ENCODE measurements at regions not wholly inside any gene's neighbourhood (a gene's known extent, or its start where the extent isn't known, plus 50 kb on each side); places are given as distances from the start of the nearest gene placed in this dataset.

DNA sequence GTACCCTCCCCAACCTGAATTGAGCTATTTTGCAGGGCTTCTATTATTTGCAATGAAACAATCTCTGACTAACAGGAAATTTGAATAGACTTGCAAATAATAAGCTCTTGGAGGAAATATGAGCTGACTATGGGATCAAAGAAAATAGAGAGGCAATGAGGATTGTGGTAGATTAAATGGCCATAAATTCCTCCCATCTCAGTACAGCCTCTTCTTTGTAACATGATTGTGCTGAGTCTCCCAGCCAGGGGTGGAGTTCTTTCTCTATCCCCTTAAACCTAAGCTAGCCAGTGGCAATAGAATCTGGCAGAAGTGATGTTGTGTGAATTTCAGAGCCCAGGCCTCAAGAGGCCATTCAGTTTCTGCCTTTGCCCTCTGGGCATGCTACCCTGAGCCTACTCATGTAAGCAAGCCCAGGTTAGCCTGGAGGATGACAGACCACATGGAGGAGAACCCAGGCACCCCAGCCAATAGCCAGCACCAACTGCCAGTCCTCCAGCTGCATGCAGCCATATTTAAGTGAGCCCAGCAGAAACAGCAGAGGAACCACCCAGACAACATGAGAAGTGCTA lies 86.8 kb upstream of the TP53I11 start:
- DNase-seq = no peak

DNA sequence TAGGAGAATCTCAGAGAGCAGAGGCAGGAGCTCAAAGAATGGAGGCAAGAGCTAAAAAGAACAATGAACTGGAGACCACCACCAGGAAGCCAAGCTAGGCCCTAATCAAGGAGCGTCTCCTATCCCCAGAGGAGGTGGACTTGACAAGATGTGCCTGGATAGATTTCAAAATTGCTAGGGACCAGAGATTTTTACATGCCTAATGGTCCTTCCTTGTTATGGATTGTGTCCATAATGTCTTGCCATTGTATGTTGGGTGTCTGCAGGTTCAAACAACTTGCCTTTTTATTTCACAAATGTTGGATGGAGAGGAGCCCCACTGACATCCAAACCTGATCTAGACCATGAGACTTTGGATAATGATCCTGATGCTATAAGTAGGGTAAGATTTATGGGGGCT lies 88.2 kb upstream of the TP53I11 start:
- no peak for DNase-seq

DNA sequence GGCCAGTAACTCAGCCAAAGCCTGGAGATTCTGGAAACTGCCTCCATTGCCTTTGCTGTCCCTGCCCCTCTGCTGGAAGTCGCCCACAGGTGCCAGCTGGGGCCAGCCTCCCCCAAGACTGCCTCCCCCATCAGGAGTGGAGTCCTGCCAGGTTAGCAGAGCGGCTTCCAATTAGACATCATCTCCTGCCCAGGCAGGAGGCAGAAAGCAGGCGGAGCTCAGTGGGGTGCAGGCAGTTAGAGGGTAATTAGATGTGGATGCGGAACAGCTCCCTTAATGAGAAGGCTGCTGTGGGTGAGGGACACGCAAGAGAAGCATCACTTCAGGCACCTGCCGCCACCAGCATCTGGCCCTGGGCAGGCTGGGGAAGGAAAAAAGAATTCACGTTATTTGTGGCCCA lies 90.9 kb upstream of the TP53I11 start:
- DNase-seq = no peak

DNA sequence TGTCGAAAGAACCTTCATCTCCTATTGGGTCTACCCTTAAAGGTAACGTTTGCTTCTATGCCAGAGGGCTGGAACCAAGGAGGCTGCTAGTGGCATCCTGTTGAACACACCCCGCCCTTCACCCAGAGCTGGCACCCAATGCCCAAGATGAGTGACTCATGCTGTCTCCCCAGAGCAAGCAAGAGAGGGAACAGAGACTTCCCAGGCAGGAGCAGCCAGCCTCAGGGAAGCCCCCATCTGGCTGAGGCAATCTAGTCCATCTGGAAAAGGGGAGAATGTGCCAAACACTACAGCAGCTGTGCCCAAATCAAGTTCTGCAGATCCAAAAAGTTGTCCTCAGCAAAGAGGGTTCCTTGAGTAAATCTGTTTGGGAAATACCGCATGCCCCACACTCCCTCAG lies 91.9 kb upstream of the TP53I11 start:
- DNase-seq = no peak

DNA sequence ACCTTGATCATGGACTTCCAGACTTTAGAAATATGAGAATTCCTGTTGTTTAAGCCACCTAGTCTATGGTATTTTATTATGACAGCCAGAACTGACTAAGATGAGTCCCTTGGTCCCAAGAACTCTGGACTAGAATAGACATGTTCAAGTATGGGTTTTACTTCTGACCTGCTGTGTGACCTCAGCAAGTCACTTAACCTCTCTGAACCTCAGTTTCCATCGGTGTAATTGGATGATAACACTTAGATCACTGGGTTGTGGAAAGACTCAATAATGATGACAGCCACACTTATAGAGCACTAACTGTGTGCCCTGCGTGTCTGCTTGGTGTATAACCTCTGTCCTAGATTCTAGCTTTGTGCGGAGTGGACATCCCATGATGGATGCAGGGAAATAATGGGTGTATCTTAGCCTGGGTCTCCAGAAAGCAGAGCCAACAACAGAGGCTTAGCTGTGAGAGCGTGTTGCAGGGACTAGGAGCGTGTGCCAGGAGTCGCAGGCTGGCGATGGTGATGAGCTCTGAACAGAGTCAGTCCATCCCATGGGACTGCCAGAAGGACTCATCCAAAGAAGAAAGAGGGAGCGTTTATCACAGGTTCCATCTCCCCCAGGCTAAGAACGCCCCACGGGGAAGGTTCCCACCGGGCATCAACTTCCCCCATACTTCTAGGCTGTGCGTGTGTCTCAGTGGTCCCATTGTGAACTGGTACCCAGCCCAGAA lies 93.2 kb upstream of the TP53I11 start:
- no peak for DNase-seq

DNA sequence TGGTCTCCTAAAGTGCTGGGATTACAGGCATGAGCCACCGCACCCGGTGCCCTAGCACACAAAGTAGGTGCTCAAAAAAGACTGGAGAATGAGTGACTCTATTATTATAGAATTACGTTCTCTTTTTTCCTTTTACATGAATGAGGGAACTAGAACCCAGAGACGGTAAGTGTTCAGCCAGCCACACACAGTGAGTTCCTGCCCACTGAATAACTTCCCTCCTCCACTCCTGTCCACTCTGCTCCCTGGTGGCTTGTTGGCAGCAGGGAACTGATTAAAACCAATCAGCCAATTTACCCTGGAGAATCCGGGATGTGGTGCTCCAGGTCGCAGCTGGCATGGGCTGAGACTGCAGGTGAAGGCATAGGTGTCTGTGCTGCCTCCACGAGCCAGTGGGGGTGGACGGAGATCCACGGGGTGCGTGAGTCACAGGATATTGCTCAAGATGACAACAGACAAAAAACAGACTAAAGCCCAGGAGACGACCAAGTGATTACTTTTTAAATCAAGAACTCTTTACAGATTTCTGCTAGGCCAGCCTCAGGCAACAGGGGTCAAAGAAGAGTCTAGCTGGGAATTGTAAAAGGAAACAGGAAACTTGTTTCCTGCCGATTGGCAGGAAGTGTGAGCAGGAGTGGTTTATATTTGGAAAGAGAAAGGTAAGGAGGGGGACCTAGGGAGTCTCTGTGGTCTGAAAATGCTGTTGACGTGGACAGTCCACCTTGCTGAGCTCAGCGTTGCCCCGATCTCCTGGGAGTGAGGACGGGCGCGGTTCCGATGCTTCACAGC lies 95.2 kb upstream of the TP53I11 start:
- DNase-seq = peak; percentile 30

DNA sequence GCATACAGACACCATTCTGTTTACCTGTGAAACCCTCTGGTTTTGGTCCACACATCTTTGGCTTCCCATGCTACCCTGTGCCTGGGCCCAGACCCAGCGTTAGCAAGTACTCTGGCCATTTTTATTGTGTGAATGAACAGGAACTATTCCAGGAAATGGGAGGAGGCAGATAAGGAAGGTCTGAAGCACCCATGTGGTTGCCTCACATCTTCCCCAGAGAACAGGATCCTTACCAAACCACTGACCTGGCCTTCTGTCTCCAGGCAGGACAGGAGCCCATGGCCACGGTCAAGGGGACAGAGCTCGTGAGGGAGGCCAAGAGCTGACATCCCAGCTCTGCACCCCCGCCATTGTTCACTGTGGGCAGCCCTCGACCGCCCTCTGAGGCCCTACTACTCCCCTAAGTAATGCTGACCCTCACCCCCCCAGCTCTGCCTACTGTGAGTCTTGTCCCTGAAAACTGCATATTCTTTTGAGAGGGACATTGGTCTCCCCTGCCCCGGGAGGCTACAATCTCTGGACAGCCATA lies 97.7 kb upstream of the TP53I11 start:
- no peak for DNase-seq

DNA sequence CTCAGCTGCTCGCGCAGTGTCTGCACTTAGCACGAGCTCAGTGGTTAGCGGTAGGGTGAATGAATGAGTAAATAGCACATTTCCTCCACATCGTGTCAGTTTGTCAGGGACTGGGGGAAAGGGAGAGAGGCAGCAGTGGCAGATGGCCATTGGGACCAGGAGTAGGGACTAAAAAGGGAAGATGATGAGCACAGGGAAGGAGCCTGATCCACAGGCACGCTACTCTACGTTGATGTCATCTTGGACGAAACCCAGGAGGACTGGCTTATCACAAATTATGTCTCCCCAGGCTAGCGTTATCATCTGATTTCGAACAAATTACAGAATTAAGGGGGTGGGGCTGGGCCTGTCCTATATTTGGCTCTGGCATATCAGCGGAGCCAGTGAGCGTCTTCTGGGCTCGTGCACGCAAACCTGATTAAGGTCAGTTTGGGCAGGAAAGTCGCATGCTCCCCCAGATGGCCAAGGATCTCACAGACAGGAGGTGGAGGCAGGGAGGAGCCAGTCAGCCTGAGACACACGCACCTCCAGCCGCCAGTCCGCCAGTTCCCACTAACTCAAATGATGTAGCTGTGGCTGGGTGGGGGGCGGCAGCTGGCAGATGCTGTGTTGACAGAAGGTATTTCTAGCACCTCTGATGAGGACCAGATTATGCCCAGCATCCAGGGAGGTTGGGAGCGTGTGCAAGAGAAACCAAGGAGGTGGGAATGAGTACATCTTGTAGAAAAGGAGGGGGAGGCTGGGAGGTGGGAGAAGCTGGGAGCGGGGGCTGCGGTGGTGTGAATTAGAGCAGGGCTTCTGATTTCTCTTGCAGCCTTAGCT lies 97.4 kb upstream of the PRDM11 start:
- DNase-seq = no peak

DNA sequence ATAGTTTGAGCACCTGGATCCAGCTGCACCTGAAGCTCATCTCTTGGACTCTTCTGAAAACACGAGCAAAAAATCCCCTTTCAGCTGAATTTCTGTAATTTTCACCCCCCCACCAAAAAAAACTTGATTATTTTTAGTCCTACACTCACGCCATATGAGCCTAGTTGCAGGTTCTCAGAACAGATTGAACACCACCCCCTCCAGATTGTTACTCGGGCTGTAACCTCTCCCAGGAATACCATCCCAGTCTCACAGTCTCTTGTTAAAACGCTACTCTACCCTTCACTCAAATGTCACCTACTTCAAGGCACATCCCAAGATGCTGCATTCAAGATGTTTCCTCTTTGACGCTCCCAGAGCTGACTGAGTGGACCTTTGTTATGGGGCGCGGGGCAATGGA lies 96.3 kb upstream of the PRDM11 start:
- no peak for DNase-seq

DNA sequence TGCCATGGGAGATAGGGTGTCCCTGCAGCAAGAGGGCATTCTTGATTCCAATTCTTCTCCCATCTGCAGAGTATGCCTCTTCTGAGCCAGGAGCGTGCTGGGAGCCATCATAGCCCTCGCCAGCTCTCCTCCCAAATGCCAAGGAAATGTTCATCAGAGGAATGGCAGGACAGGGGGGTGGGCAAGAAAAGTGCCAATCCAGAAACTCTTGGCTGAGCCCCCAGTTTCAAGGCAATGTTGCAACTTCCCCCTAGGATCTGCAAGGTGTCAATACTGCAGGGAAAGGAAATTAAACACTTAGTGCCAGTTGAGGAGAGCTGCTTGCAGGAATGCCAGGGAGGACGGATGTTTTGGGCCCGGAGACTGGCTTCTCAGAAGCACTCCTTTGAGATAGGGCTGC lies 94.8 kb upstream of the PRDM11 start:
- DNase-seq = no peak

DNA sequence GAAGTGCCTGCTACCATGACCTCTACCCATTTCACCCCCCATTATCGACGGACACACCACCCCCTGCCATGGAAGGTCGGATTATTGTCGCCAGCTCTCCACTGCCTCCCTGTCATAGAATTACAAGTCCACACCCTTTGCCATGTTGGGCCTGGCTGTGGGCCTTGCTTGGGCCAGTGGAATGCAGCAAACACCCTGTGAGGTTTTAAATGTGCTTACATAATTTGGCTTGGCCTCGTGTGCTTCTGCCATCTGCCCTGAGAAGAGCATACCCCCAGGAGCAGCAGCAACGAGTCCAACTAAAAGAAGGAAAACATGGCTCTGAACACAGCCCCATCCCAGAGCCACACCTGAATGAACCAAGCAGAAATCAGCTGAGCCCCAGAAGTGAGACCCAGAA lies 94.1 kb upstream of the PRDM11 start:
- no peak for DNase-seq

DNA sequence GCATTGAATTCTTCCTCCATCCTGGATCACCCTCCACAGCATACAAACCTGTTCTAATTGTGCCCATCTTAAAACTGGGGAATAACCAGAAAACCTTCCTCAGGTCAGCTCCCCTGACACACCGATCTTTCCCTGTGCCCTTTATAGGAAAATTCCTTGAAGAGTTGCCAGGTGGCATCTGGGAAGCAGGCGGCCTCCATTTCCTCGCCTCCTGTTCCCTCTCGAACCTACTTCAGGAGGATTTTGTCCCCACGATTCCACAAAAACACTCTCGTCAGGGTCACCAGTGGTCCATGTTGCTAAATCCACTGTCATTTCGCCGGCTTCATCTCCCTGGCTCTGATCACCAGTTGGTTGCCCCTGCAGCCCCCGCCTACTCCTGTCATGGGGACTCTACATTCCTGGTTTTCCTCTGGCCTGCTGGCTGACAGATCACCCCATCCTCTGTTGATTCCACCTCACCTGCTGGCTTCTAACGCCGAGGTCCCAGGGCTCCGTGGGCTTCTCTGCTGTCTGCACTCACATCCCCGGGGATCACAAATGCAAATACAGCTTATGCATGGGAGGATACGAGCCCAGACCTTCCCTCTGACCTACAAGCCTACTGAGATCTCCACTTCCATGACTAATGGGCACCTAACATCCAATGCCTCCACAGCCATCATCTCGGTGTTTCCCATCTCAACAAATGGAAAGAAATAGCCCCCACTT lies 92.5 kb upstream of the PRDM11 start:
- no peak for DNase-seq

DNA sequence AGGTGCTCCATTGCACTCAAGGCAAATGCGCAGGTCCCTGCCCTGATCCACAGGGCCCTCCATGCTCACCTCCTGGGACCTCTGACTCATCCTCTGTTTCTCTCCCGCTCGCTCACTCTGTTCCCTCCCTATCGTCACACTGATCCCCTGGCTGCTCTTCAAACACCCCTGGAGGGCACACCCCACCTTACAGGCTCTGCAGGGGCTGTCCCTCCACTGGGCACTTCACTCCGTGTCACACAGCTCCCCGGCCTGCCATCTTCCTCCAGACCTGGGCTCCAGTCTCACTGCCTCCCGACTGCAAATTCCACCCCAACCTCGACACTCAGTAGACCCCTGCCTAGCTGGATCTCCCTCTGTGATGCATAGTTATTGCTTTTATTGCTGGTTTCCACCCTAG lies 91.5 kb upstream of the PRDM11 start:
- DNase-seq = no peak

DNA sequence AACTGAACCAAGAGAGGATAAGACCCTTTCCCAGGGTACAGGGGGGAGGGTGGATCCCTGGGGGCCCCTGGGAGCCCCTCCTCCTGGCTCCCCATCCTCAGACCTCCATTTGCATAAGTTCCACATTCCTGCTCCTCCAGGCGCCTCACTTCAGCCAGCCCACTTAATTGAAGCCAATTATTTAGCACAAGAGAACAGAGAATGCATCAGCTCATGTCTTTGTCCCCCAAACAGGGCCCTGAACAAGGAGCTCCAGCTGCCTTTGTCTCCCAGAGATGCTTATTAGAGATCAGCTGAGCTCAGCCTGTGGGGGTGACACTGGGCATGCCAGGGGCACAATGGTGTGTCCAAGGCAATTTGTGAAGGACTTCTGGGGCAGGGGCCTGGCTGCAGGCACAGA lies 89.9 kb upstream of the PRDM11 start:
- DNase-seq = no peak

DNA sequence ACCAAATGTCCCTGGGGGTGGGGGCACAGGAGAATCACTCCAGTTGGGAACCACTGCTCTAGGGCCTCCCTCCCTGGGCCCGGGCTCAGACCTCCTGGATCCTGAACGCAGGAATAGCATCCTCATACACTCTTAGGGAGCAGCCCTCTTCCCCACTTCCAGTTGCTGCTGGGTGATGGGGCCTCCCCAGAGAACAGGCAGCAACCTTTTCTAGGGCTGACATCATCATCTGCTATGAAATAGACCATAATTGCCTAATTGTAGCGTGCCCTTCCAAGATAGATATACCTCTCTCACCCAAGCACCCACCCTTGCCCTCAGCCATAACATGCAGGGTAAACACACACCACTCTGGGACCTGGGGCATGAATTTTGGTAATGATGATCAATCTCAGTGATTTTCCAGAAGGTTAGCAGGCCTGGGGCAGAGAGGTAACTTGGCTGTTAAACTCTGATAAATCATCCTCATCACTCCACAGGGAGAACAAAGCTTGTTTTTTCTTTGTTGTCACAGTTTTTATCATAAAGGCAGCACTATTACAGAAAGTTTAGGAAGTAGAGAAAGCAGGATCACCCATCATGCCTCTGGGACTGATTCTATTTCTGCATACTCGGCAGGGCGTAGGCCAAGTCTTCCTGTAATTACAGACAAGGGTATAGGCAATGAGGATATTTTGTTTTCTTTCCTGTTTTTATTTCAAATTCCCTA lies 88.3 kb upstream of the PRDM11 start:
- no peak for DNase-seq

DNA sequence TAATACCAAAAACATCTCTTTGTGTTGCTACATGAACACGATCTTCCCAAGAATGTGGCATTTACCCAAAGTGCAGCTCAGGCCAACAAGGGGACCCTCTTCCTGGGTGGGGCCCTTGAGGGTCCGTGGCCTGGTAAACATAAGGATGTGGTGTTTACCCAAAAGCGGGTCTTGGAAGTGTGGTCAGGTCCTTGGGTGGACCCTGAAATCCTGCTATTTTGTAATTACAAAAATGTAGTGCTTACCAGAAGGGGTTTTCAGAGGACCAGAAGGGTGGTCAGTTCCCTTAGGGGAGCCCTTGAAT lies 87.8 kb upstream of the PRDM11 start:
- DNase-seq = no peak

DNA sequence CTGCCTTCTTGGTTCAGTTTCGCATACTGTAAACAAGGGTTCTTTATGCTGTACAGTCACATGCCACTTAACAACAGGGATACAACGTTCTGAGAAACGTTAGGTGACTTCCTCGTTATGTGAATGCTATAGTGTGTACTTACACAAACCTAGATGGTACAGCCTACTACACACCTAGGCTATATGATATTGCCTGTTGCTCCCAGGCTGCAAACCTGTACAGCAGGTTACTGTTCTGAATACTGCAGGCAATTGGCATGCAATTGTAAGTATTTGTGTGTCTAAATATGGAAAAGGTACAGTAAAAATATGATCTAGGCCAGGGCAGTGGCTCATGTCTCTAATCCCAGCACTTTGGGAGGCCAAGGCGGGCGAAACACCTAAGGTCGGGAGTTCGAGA lies 85.7 kb upstream of the PRDM11 start:
- no peak for DNase-seq

DNA sequence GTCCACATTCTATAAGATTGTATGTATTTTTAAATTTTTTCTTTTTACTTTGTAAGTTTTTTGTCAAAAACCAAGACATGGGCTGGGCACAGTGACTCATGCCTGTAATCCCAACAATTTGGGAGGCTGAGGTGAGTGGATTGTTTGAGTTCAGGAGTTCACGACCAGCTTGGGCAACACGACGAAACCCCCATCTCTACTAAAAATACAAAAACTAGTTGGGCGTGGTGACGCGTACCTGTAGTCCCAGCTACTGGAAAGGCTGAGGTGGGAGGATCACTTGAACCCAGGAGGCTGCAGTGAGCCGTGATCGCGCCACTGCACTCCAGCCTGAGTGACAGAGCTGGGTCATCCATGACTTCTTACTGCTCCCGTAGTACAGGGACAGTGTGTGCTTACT lies 84.8 kb upstream of the PRDM11 start:
- DNase-seq = no peak

DNA sequence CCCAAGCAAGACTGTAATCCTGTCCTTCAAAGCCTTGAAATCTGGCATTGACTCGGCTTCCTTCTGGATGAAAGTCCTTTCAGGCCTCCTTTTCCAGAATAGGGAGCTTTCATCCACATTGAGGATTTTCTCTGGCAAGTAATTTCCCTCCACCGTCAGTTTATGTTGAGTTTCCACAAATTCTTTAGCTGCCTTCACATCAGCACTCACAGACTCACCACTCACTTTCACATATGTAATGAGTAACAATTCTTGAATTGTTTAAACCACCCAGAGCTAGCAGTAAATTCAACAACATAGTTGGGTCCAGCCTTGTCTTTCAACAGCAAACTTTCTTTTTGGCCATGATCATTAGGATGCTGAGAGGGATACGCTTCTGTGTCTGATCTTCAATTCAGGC lies 84.3 kb upstream of the PRDM11 start:
- no peak for DNase-seq

DNA sequence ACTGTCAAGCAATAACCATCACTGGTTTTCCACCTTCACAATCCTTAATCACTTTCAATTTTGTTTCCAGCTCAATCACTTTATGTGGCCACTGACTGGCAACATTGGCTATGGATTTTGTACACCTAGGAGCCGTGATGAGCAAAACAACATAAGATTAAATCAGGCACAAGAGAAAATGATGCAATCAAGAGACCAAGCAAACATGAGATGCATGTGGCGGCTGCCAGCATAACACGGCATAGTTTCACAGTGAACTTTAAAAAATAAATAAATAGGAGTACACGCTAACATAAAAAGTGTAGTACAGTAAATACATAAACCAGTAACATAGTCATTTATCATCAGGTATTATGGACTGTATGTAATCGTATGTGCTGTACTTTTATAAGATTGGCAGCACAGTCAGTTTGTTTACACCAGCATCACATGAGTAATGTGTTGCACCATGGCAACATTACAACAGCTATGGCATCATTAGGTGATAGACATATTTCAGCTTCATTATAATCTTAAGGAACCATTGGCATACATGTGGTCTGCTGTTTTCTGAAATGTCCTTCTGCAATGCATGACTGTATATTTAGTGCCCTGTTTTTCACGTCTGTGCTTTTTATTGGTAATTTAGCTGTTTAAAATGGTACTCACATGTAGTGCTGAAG lies 83.3 kb upstream of the PRDM11 start:
- DNase-seq = no peak

DNA sequence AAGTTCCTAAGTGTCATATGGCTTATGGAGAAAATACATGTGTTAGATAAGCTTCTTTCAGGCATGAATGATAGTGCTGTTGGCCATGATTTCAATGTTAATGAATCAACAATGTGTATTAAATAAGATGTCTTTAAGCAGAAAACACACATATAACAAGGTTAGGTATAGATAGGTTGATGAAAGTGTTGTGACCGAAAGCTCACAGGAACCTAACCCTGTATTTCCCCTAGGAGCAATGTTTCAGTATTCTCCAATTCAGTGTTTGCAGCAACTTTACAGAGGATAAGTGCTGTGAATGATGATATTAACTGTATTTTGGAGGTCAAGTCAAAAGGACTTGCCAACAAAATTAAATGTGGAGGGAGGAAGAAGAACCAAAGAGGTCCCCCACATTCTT lies 82.8 kb upstream of the PRDM11 start:
- DNase-seq = no peak

DNA sequence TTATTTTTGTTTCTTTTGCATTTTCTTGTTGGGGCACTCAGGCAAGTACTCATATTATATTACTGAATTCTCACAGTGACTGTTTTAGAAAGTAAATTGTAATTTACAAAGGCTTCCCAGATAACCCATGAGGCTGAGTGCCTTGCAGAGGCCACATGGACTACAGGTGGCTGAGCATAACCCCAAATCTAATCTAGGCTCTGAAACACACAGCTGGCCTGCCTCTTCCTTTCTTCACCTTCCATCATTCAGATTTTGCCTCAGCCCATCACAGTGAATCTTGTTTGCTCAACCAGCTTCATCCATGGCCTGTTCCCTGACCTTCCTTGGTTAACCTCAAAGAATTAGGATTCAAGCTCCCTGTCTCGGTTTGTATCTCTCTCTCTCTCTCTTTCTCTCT lies 78.5 kb upstream of the PRDM11 start:
- no peak for DNase-seq
